Activated T-cell treated with anti-CD3 and anti-CD28 coated beads, Interleukin-2, amount 50 U/mL, for 1 hour (primary cell): ENCODE measurements at regions not wholly inside any gene's neighbourhood (a gene's known extent, or its start where the extent isn't known, plus 50 kb on each side); places are given as distances from the start of the nearest gene placed in this dataset.
"Not testable (repeated sequence)": the region's sequence is repeated elsewhere in the genome, so short reads cannot be mapped to it uniquely, and the experiment has no call there.

Experiments
- DNase-seq: peaks from one replicate; pipeline ENCODE4 v3.0.0-alpha.2; 2020

- DNase-seq = no peak
These were observed 107.5 kb upstream of the C14orf180 start for GRCh38 chr14:104472073-104472472.

DNA sequence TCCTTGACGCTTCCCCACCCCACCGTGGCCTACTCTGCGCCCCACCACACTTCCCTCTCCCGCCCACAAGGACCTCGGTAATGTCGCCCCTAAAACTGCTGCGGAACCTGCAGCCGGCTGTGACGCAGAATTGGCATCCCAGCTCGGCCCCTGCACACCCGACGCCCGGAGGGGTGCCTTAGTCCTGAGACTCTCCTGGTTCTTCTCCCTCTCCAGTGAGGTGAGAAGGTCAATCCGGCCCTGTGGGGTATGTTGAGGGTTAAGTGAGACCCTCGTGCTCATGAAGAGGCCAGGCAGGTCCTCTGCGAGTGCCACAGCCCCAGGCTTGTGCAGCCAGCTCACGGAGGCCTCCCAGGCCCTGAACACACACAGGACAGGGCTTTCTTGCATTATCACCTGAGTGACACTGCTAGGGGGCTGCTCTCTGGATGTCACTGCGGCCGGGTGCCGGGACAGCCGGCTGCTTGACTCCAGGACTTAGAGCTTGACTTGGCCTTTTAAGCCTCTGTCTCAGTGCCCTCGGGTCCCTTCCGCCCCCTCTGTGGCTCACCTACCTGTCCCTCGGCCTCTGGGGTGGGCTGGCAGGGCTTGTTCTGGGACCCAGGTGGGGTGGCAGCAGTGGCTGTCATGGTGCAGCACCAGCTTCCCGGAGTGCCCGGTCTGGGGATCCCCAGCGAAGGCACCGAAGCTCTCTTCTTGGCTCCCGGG is 106.9 kb upstream of the C14orf180 start:
- DNase-seq = no peak

DNA sequence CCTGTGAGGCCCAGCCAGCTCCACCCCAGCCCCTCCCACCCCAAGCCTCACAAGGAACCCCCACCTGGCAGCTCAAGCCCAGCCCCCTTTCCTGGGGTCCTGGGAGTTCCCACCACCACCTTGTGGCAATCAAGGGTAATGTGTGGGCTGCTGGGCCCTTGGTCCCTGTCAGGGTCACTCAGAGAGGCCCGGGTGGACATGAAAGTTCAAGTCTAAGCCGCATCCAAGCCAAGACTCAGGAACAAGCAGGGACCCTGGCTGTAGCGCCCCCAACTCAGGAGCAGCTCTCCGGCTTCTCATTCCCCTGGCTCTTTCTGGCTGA is 106.4 kb upstream of the C14orf180 start:
- no peak for DNase-seq

GRCh38 chr14:104473649-104474494 is 105.7 kb upstream of the C14orf180 start:
- DNase-seq = no peak

DNA sequence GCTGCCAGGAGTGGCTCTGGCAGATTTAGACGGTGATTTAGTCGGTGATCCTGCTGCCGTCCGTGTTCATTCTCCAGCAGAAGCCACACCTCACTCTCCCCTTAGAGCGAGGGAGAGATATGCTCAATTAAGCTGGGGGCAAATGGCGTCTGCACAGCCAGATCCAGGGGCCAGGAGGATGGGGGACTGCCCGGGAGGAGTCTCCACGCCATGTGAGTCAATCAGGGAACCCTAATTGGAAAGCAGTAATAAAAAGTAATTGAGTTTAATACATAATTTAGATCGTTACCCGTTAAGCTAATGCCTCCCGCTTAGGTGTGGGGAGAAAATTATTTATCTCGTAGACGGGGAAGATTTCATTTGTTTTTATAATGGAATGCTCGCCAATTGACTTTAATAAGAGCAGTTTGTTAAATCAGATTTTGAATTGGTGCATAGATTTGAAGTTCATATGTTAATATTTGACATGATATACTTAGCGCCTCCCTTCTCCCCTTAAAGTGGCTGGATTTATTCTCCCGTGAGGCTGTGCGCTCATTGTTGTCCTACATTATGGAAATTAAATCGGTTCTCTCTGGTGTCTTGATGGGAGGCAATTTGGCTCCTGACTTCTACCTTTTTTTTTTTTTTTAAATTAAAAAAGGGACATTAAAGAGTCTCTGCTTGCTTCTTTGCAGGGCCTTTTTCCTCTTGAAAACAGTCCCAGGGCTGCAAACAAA is 104.9 kb upstream of the C14orf180 start:
- DNase-seq = no peak

DNA sequence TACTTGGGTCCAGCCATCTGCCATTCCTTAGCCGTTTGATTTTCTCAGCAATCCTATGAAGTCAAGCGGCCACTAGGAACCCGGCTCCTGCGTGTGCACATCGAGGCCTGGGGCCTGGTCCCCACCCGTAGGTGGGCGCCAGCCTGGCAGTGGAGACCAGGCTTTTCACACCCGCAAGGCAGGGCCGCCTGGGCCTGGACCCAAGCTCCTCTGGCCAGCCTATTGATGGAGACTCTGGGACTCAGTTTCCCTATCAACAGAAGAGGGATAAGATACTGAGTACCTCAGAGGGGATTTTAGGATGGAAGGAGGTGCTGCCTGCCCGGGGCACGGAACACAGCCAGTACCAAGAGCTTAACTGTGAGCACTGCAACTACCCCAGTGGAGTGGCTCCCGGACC is 104.3 kb upstream of the C14orf180 start:
- DNase-seq = no peak

GRCh38 chr14:104475802-104476201 is 103.8 kb upstream of the C14orf180 start:
- DNase-seq = no peak

DNA sequence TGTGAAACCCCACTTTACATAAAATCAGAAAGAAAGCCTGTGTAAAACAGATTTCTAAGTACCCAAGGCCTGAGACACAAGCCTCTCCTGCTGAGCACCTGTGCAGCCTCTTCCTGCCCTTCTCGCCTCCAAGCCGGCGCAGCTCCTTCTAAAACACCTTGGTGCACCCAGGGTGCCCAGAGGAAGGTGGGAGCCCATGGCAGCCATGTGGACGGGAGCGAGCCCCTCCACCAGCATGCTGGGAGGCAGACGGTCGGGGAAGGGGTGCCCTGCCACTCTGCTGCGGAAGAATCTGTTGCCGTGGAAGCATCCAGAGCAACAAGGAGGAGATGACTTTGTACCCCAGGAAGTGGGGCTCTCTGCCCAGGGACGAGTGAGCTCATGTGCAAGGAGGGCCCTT is 103.1 kb upstream of the C14orf180 start:
- no peak for DNase-seq

GRCh38 chr14:104477117-104477623 is 102.4 kb upstream of the C14orf180 start:
- no peak for DNase-seq

DNA sequence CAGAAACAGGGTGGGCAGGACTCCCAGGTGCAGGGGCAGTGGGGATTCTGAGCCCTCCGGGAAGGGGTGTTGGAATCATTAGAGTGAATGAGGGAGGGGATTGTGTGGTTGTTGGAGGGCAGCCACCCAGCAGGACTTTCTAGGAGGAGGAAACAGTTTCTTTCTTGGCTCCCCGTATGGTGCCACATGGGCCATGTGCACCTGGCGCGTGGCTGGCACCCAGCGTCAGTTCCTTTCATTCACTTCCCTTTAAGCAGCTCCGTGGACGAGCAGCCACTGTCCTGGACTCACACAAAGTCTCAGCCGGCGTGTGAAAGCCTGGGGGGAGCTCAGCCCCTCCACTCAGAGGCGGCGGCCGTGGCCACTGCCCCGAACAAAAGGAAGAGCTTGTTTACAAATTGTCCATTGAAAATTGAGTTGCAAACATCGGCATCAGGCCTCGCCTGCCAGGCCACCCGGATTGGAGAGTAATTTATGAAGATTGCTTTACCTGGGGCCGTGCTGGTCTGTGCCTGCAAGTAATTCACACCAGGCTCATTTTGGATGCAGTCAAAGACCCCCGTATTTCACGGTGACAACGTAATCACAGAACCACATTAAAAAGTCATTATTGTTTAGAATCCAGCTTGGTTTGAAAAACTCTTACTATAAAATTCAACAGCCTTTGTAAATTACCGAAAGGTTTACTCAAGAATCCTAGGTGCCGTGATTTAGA is 101.7 kb upstream of the C14orf180 start:
- no peak for DNase-seq

DNA sequence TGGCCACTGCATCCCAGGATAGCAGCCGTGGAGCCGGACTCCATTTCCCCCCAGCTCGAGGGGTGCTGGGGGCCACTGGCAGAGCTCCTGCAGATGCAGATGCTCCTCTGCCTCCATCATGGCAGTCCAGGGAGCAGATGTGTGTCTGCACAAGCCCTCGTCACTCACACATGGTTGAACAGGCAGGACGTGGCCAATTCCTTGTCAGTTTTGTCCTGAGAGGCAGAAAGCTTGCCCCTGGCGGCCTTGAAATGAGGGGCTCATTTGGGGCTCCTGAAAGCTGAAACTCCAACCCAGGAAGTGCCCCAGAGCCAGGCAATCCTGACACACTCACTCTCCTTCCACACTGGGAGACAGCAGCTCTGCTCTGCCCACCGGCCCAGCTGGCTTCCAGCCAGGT is 100.9 kb upstream of the C14orf180 start:
- no peak for DNase-seq

GRCh38 chr14:104479901-104480300 is 99.7 kb upstream of the C14orf180 start:
- no peak for DNase-seq

- DNase-seq = no peak
These were observed 98.2 kb upstream of the C14orf180 start for GRCh38 chr14:104481323-104481722.

DNA sequence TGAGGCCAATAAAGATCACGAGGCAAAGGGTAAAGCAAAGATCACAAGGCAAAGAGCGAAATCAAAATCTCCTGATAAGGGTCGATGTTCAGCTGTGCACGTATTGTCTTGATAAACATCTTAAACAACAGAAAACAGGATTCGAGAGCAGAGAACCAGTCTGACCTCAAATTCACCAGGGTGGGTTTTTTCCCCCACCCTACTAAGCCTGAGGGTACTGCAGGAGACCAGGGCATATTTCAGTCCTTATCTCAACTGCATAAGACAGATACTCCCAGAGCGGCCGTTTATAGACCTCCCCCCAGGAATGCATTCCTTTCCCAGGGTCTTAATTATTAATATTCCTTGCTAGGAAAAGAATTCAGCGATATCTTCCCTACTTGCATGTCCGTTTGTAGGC is 97.5 kb upstream of the C14orf180 start:
- not testable (repeated sequence) for DNase-seq

DNA sequence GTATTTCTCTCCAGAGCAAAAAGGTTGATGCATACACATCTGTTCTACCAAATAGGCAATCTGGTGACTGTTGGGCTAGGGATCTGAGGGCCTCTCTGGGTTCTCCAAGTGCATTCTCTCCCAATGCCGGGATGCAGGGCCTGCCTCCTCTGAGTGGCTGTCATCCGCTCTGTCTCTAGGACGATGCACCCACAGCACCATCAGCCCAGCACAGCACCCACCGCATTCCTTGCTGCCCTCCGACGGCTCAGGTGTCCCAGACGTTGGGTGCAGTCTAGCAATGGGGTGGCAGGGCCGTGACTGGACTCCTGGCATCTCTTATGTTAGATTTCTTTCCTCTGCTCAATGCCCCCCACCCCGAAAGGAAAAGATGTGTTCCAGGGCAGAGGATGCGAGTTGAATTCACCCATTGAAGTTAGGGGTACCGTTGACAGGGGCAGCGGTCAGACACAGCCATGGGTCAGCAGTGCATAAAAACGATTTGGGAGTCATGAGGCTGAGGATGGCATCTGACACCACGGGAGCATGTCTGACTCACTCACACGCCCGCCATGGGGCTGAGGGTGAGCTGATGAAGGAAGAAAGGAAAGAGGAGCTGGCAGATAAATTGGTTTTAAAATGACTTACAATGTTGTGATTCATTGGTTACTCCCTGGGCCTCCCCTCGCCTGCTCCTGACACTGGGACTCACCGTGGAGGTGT is 93.2 kb upstream of the C14orf180 start:
- DNase-seq = no peak

GRCh38 chr14:104494483-104494882 is 85.1 kb upstream of the C14orf180 start:
- DNase-seq = no peak

- DNase-seq = no peak
These were observed 83.5 kb upstream of the C14orf180 start for GRCh38 chr14:104496095-104496494.

DNA sequence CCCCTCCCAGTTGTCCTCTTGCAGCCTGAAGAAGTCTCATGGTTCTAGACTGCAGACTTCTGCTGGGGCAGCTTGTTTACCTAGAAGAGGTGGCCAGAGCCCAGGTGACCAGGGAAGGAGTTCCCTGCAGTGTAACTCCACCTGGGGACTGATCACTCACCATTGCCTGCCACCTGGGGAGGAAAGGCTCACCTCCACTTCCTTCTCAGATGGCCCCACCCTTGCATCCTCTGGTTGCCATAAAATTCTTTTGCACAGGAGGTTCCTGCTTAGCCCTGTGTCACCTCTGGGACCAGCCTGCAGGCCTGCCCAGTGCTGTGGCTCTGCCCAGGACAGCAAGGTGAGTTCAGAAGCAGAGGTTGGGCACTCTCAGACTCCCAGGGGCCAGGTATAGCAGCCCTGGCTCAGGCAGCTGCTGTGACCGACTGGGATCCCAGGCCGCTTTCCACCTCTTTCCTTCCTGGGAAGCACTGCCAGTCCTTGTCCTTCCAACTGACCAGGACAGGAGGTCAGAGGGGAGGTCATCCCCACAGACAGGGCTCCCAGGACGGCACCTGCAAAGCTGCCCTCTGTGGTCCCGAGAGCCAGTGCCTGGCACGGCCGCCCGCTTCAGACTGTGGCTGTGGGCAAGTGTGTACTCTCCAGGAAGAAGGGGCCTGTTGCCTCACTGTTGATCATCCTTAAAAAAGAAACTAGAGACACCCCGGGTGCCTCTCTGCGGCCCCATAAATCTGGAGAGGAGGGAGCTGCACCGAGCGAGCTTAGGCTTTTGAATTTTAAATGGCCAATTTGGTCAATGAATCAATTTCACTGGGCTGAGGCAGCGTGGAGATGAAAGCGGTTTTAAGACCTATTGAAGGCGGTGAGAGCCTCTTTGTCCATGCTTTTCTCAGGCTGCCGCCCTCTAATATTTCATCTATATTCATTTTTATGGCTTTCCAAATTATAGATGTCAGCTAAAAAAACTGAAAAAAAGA is 79.5 kb upstream of the C14orf180 start:
- DNase-seq = no peak

GRCh38 chr14:104502060-104502459 is 77.5 kb upstream of the C14orf180 start:
- DNase-seq = no peak

DNA sequence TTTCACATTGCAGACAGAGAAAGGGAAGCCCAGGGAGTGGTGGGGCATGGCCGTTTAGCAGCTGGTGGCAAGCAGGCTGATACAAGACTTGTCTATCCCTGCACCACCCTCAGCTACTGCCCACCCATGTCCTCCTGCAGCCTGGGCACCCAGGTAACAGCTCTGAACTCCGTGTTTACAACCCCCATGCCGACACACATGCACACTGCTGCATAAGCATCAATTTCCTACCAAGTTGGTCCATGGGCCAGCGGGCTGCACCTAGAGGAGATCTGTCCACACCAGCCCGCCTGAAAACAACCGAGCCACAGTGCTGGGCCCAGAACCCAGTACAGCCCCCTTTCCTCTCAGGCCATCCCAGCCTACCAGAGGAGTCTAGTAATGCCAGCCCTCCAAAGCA is 75.9 kb upstream of the C14orf180 start:
- no peak for DNase-seq

DNA sequence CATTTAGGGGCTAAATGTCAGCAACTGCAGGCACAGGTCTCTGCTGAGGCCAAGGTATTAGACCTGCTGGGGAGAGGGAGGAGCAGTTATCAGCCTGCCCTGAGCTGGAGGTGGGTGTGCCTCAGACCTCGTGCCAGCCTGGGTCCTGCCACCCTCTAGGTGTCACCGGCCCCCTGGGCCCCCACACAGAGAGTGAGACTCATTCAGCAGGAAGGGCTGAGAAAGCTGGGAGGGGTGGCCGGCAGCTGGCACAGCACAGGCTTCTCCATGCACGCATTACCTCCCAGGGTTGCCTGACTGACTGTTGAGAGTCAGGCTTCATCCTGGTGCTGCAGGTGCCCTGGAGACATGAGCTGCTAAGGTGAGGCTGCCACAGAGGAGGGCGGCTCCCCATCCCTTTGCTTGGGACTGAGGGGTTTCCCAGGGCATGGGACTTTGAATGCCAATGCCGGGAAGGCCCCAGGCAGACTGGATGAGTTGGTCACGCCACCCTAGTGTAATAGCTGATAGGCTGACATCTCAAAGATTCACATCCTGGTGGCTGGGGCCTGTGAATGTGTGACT is 75.3 kb upstream of the C14orf180 start:
- DNase-seq = no peak
